ENCODE measurements at regions not wholly inside any gene's neighbourhood (a gene's known extent, or its start where the extent isn't known, plus 50 kb on each side); places are given as distances from the start of the nearest gene placed in this dataset.

GRCh38 chr11:62020661-62021060 lies 53.2 kb upstream of the FTH1 start:
- no peaks in the 10 kb centered on the region for H3K27me3 ChIP-seq
- no peak for ATAC-seq

GRCh38 chr11:62018981-62019664 lies 51.7 kb upstream of the FTH1 start:
- WGBS, 2 donors (ENCODE audit: low coverage in 1 of 2) = 88 to 100% methylated on average over 1 to 2 of the region's 2 CpGs
- ATAC-seq = no peak
- no peaks in the 10 kb centered on the region for H3K36me3 ChIP-seq

More at GRCh38 chr11:62020661-62021060, 53.2 kb upstream of the FTH1 start:
- no peak overlapping the region for H3K27ac ChIP-seq
- no peaks in the 10 kb centered on the region for H3K36me3 ChIP-seq
- H3K9me3 ChIP-seq = peaks cover 0 to 12% (median 0%) of the 10 kb centered on the region in 3 donors
- TF ChIP-seq CTCF (IDR thresholded peaks at IDR 0.05) (no peak), EP300 (IDR thresholded peaks at IDR 0.05) (no peak), POLR2A (IDR thresholded peaks at IDR 0.05) (no peak), POLR2AphosphoS5 (IDR thresholded peaks at IDR 0.05) (no peak)
- H3K4me3 ChIP-seq = no peak overlapping the region
- WGBS, 2 donors (ENCODE audit: low coverage in 1 of 2) = 61 to 81% methylated on average over 3 of the region's 3 CpGs
- peaks cover 0 to 11% (median 0%) of the 10 kb centered on the region in 3 donors for H3K4me1 ChIP-seq

GRCh38 chr11:62017878-62018655 lies 50.6 kb upstream of the FTH1 start:
- no peak overlapping the region for H3K27ac ChIP-seq
- no peak for TF ChIP-seq CTCF (IDR thresholded peaks at IDR 0.05)
- WGBS, 2 donors (ENCODE audit: low coverage in 1 of 2) = 90 to 92% methylated on average over 3 to 9 of the region's 15 CpGs
- peaks cover 0 to 12% (median 0%) of the 10 kb centered on the region in 3 donors for H3K9me3 ChIP-seq
- H3K27me3 ChIP-seq = no peaks in the 10 kb centered on the region
- no peaks in the 10 kb centered on the region for H3K36me3 ChIP-seq
- ATAC-seq = no peak
- H3K4me3 ChIP-seq = no peak overlapping the region
- no peaks in the 10 kb centered on the region for H3K4me1 ChIP-seq

More at GRCh38 chr11:62018981-62019664, 51.7 kb upstream of the FTH1 start:
- Histone ChIP-seq H3K9me3 (peaks cover 0 to 12% (median 0%) of the 10 kb centered on the region in 3 donors), H3K27me3 (no peaks in the 10 kb centered on the region), H3K27ac (no peak overlapping the region), H3K4me3 (no peak overlapping the region), H3K4me1 (no peaks in the 10 kb centered on the region)
- TF ChIP-seq POLR2A (IDR thresholded peaks at IDR 0.05) = no peak
- TF ChIP-seq EP300 (IDR thresholded peaks at IDR 0.05) = no peak
- no peak for TF ChIP-seq CTCF (IDR thresholded peaks at IDR 0.05)
- TF ChIP-seq POLR2AphosphoS5 (IDR thresholded peaks at IDR 0.05) = no peak

Small RNAs in the stretch of these regions (small RNA-seq; reads per million reads assigned to genes)
- 0 reads per million in 4 donors for gene AP003733.2

Measured in gastroesophageal sphincter (tissue), 4 donors.